Upper lobe of left lung (tissue), 4 donors: ENCODE measurements at regions not wholly inside any gene's neighbourhood (a gene's known extent, or its start where the extent isn't known, plus 50 kb on each side); places are given as distances from the start of the nearest gene placed in this dataset.

Experiments
- CTCF ChIP-seq, 6 experiments: fragments of 450-650 bp in 4 of 6; fragments of 200-600 bp in 2 of 6; sonication (generic) in 2 of 6; IDR thresholded peaks; one replicate each; pipeline ENCODE4 v1.5.1; 2016 to 2019; ENCODE audit warnings: antibody characterized with exemption in 6 of 6
- EP300 ChIP-seq, 4 donors: sonication (generic); formaldehyde crosslinking; IDR thresholded peaks; one replicate each; pipeline ENCODE4 v1.5.1; 2017; ENCODE audit warnings: antibody characterized with exemption in 4 of 4, control low read depth in 2 of 4

- TF ChIP-seq CTCF (IDR thresholded peaks at IDR 0.05) (no peak), EP300 (IDR thresholded peaks at IDR 0.05) (no peak)
Observed at GRCh38 chr22:25357132-25357455, 137.7 kb downstream of the CRYBB2 start.
